Stimulated activated CD4-positive, alpha-beta T cell treated with anti-CD3 and anti-CD28 coated beads, Interleukin-4, amount 100 ng/mL, for 24 hours (primary cell): ENCODE measurements at regions not wholly inside any gene's neighbourhood (a gene's known extent, or its start where the extent isn't known, plus 50 kb on each side); places are given as distances from the start of the nearest gene placed in this dataset.
"Not testable (repeated sequence)": the region's sequence is repeated elsewhere in the genome, so short reads cannot be mapped to it uniquely, and the experiment has no call there.

Experiments used
- DNase-seq: peaks from one replicate; pipeline ENCODE4 v3.0.0-alpha.2; 2020

DNA sequence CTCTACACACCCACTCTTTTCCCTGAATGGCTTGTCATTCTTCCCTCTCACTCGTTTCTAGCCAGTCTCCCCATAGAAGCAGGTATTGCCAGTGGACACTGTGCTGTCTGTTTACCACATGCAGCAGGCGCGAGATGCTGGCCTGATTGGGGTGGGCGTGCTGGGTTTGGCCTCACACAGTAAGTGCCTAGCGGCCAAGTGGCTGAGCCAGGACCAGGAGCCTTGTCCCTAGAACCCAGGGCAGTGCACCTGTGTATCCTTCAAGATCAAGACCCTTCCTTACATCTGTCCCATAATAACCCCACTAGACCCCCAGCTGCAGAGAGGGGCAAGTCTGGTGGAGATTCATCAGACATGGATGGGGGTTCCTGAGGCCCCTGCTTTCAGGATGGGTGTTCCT lies 112.8 kb upstream of the IRX4 start:
- no peak for DNase-seq

DNA sequence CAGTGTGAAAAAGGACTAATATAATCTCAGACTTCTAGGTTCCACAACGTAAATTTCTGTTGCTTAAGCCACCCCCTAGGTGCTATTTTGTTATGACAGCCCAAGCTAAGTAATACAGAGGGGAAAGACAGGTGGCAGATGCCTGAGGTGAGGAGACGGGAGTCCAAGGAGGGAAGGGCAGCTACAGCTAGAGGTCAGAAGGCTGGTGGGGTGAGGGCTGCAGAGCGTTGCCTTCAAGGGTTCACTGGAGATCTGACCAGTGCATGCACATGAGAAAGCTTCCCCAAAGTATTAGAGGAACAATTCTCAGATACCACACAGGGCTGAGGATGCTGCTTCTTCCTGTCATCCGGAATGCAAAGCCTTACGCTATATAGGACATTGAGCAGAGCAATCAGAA lies 104.7 kb upstream of the IRX4 start:
- no peak for DNase-seq

DNA sequence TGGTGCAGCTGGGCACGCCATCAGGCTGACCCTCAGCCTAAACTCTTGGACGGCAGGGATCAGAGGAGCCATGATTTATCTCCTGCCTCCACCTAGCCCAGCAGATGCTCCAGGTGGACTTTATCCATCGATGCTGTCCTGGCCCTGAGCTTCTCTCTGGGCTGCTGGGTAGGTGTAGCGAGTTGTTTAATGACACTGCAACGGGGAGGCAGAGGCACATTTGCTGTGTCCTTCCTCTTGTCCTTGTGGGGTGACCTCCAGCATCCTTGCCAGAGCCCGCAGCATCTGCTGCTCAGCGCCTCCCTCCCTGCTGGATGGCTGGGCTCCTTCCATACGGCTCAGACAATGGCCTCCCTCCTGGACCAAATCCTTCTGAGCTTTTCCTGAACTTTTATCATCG lies 103.1 kb upstream of the IRX4 start:
- no peak for DNase-seq

DNA sequence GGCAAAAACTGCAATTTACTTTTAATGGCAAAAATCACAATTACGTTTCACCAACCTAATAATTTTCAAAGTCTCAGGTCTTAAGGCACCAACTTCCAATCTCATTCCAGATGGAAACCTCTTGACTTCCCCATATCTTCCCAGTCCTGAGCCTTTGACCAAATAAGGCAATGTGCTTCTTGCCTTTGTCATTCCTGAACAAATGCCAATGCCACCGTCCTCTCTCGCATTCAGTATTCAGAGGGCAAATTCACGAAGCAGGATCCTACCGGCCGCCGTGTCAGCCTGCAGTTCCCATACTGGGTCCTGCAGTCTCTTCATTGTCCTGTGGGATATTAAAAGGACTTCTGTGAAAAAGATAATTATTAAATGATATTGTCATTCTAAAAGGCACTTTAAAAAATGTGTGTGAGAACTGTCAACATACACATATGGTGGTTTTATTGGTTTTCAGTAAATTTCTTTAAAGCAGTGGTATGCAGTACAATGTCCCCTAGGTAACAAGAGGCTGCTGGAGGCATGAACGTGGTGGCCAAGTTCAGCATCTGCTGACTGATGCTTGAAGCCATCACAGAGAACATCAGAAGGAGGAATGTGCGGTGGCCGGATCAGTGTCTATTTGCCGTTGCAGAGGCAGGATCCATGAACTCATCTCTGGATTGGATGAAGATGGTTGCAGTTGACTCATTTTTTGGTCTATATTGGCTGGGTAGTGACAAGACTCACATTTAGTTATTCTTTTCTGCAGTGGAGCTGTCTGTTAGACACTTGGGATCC lies 101.4 kb upstream of the IRX4 start:
- DNase-seq, result no peak

- no peak for DNase-seq
These were observed 100.7 kb upstream of the IRX4 start for GRCh38 chr5:1983401-1983800.

DNA sequence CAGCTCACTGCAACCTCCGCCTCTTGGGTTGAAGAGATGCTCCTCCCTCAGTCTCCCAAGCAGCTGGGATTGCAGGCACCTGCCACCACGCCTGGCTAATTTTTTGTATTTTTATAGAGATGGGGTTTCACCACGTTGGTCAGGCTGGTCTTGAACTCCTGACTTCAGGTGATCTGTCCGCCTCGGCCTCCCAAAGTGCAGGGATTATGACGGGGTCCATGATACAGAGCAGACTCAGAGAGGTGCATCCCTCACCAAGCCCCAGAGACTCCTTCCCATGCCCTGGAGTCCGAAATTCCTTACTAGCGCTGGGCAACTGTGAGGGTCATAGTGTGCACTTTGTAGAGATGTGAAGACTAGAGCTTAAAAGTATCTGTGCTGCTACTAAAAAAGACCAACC lies 99.8 kb upstream of the IRX4 start:
- DNase-seq, result not testable (repeated sequence)

GRCh38 chr5:1975898-1976765 lies 93.4 kb upstream of the IRX4 start:
- no peak for DNase-seq

DNA sequence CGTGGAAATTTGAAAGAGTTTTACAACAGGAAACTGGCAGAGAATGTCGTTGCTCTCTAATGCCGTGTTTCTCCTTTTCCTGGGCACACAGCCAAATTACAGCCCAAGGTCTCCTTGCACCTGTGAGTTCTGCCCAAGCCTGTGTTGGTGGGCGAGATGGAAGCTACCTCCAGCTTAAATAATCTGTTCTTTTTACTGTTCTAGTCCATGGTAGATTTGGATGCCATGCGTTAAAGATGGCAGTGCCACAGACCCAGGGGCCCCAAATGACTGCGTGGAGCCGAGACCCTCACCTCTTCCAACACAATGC lies 92.6 kb upstream of the IRX4 start:
- DNase-seq, result no peak

GRCh38 chr5:1974501-1975405 lies 92.0 kb upstream of the IRX4 start:
- DNase-seq, result no peak

DNA sequence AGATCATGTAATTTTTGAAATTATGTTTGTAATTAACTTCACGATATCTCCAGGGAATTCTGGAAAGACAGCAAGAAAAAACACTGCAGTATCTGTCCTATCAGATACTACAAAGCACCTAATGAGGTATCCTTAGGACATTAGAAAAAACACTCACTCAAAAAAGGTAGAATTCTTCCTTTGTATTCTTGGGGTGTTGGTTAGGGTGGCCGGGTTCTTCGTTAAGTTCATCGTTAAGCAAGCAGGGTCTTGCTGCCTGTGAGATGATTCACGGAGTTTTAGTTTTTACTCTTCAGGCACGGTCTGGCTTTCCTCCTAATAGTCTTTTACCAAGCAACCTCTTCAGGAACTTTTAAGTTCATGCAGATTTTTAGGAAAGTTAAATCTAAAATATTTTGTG lies 91.4 kb upstream of the IRX4 start:
- DNase-seq, result no peak

- DNase-seq, result no peak
These were observed 90.8 kb upstream of the IRX4 start for GRCh38 chr5:1973391-1974013.

GRCh38 chr5:1971944-1972343 lies 89.2 kb upstream of the IRX4 start:
- no peak for DNase-seq

DNA sequence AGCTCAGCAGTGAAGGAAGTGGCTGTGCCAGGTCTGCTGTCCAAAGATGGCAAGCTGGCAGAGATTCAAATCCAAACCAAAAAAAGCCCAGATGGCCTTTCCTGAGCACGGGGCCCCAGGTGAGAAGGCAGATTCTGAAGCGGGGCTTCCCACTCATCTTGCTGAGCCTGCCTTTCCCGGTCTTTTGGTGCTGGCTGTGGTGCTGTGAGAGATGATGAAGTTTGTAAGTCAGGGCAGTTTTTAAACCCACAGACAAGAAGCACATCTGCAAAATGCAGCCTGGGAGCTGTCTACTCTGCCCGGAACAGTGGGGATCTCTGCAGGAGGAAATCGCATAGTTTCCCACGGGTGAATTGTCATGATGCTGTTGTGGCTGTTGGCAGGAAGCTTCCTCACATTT lies 85.0 kb upstream of the IRX4 start:
- DNase-seq, result no peak

DNA sequence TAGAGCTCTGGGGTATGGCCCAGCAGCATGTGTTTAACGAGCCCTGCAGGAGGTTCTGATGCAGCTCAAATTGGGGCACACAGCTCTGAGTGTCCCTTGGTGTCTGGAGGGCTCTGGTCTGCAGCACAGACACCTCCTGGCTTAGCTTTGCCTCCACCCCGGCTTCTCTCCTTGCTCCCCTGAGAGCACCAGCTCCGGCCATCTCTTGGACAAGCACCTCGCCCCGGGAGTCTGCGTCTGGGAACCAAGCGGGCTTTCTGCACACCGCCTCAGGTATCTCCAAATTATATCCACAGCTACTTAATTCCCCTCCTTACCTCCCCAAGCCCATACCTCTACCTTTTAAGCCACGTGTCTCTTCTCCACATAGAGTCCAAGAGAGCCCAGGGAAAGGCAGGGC lies 83.7 kb upstream of the IRX4 start:
- no peak for DNase-seq

DNA sequence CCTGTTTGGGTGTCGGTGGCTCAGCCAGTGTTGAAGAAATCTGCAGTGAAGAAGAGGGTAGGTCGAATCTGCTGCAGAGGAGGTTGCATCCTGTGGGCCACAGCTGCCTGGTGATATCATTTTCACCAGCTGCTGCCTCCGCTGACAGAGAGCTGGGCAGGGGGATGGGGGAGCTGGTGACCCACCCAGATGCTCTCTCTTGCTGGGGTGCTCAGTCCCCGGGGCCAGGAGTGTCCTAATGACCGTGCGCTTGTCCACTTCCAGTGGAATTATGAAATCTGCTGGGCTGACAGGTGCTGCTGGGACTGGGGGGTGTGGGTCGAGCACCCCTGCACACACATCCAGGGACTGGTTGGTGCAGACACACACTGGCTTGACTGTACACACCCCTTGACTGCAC lies 83.2 kb upstream of the IRX4 start:
- DNase-seq, result no peak

DNA sequence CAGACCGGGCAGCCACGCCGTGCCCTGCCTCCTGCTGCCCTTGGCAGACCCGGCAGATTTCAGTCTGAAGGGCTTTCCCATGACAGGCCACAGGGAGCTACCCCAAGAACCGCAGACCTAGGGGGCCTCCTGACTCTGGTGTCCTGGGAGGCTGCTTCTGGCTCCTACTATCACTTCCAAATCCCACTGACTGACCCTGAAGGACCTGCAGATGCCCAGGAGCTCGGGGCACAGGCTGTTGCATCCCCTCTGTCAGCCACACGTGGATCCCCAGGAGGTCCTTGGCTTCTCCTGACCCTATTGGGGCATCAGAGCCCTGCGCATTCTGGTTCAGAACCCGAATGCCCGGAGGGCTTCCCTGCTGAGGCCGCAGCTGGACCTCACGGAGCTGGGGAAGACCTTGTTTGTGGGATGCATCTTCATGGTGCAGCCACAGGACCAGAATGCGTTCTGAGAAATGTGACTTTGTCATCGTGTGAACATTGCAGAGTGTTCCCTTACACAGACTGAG lies 81.3 kb upstream of the IRX4 start:
- no peak for DNase-seq

- DNase-seq, result no peak
These were observed 80.6 kb upstream of the IRX4 start for GRCh38 chr5:1963358-1963757.

DNA sequence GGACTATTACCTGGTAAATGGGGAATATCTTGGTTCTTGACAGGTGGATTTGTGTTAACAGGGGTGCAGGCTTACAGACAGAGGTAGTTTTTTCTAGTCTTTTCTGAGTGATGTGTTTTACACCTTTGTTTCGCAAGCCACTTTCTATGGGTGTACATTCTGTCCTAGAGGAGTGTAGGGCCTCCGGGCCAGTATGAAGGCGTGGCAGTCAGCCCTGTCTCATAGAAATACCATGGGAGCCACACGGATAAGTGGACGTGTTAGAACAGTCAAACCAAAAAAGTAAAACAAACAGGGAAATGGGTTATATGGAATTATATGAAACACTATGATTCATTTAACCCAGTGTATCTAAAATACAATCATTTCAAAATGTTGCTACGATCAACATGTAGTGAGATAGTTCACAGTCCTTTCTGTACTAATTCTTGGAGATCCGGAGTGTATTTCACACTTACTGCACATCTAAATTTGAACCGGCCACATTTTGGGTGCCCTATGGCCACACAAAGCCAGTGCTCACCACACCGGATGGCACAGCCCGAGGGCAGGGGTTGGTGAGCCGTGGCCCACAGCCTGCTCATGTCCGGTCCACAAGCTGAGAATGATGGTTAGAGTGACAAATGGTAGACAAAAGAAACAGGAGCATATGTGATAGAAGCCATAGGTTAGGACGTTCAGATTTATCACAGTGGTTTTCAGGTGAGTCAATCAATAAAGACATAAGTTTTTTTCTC lies 80.1 kb upstream of the IRX4 start:
- DNase-seq, result no peak

- DNase-seq, result no peak
These were observed 79.3 kb upstream of the IRX4 start for GRCh38 chr5:1961952-1962595.

DNA sequence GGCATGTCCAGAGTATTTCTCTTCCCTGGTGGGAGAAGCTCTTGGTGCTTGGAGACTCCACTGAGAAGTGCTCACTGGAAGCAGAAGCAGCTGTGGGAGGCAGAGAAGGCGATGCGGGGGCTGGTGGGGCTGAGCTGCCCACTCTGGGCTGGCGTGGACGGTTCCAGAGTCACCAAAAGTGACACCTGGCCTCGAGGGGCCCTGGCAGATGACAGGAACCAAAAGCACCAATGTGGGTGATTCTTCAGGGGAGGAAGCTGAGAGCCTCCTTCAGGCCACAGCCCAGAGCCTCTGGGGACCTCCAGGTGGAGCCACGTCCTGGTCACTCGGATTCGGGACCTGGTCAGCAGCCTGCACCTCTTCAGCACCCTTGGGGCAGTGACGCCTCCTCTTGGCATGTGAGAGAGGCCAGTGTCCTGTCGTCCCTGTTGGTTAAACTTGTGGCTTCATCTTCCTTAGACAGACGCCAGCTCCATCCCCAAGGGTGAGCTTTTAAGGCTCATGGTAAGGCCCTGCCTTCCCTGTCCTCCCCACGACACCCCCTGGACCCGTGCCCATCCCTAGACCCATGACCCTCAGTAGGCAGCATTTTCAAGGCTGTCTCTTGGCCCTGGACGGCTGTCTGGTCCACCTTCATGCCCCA lies 78.7 kb upstream of the IRX4 start:
- no peak for DNase-seq
